Lower lobe of right lung (tissue), 2 donors: ENCODE measurements at regions not wholly inside any gene's neighbourhood (a gene's known extent, or its start where the extent isn't known, plus 50 kb on each side); places are given as distances from the start of the nearest gene placed in this dataset. TPM values are rescaled to one million over a fixed set of nuclear protein-coding genes. Genes with fewer than 3 reads are reported as not detected.
"Not testable (repeated sequence)": the region's sequence is repeated elsewhere in the genome, so short reads cannot be mapped to it uniquely, and the experiment has no call there.

ENCODE experiments used
- ATAC-seq, 2 donors: fragments of 200-7000 bp; cut with Tn5 transposase; one replicate each; pipeline ENCODE4 v1.9.1; 2020 to 2022; ENCODE audit warnings: mild to moderate bottlenecking in 2 of 2, moderate library complexity in 2 of 2
- DNase-seq: peaks from one replicate; pipeline ENCODE4 v3.0.0-alpha.2; 2020
- H3K27ac ChIP-seq: fragments of 200-600 bp; one replicate; pipeline ENCODE4 v1.8.0; 2022
- H3K27me3 ChIP-seq: fragments of 200-600 bp; one replicate; pipeline ENCODE4 v1.8.0; 2022; ENCODE audit warnings: low read depth
- H3K36me3 ChIP-seq: fragments of 200-600 bp; one replicate; pipeline ENCODE4 v1.8.0; 2022; ENCODE audit warnings: mild to moderate bottlenecking
- H3K4me1 ChIP-seq: fragments of 200-600 bp; one replicate; pipeline ENCODE4 v1.8.0; 2022
- H3K4me3 ChIP-seq: fragments of 200-600 bp; one replicate; pipeline ENCODE4 v1.8.0; 2022; ENCODE audit warnings: mild to moderate bottlenecking
- H3K9me3 ChIP-seq: fragments of 200-600 bp; one replicate; pipeline ENCODE4 v1.8.0; 2022
- intact Hi-C: fragments of 100-400 bp; cut with DNase I; formaldehyde crosslinking; loops from one replicate; pipeline ENCODE4 v1.11.0; 2022
- microRNA-seq: library from miRNA; unstranded; fragments of <30 nt; microRNA quantifications from one replicate; pipeline ENCODE4 v1.2.0, GENCODE V29; 2020; ENCODE audit warnings: borderline number of aligned reads
- donor health status: DM: no; HTN: yes; CAD: no; lungs with severe emphysema.

GRCh38 chr21:8251701-8252100, 2269.7 kb upstream of the TPTE start:
- H3K4me3 ChIP-seq, ATAC-seq, H3K27me3 ChIP-seq, H3K9me3 ChIP-seq, DNase-seq, H3K36me3 ChIP-seq, H3K4me1 ChIP-seq, H3K27ac ChIP-seq, intact Hi-C loops: not testable (repeated sequence)

- intact Hi-C loops, DNase-seq, H3K36me3 ChIP-seq, H3K27ac ChIP-seq, ATAC-seq, H3K4me3 ChIP-seq, H3K9me3 ChIP-seq, H3K27me3 ChIP-seq, H3K4me1 ChIP-seq: not testable (repeated sequence)
These were observed 2266.3 kb upstream of the TPTE start for GRCh38 chr21:8255094-8255493.

- H3K4me3 ChIP-seq, H3K4me1 ChIP-seq, H3K27ac ChIP-seq, H3K36me3 ChIP-seq, DNase-seq, ATAC-seq, H3K9me3 ChIP-seq, H3K27me3 ChIP-seq, intact Hi-C loops: not testable (repeated sequence)
These were observed 2264.1 kb upstream of the TPTE start for GRCh38 chr21:8257083-8257799.

DNA sequence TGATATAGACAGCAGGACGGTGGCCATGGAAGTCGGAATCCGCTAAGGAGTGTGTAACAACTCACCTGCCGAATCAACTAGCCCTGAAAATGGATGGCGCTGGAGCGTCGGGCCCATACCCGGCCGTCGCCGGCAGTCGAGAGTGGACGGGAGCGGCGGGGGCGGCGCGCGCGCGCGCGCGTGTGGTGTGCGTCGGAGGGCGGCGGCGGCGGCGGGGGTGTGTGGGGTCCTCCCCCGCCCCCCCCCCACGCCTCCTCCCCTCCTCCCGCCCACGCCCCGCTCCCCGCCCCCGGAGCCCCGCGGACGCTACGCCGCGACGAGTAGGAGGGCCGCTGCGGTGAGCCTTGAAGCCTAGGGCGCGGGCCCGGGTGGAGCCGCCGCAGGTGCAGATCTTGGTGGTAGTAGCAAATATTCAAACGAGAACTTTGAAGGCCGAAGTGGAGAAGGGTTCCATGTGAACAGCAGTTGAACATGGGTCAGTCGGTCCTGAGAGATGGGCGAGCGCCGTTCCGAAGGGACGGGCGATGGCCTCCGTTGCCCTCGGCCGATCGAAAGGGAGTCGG, 2261.2 kb upstream of the TPTE start:
- H3K27me3 ChIP-seq, H3K4me1 ChIP-seq, DNase-seq, intact Hi-C loops, H3K9me3 ChIP-seq, H3K27ac ChIP-seq, H3K36me3 ChIP-seq, H3K4me3 ChIP-seq: not testable (repeated sequence)
- ATAC-seq: peak in 1 of 2 donors; percentile 94

Small RNA genes in the stretch of these regions (microRNA-seq; reads per million reads assigned to microRNA genes)
- gene MIR3648-1 (not detected), gene MIR3687-1 (not detected), gene MIR6724-1 (not detected), gene MIR6724-2 (not detected)
